H1 (cell line): ENCODE measurements at regions not wholly inside any gene's neighbourhood (a gene's known extent, or its start where the extent isn't known, plus 50 kb on each side); places are given as distances from the start of the nearest gene placed in this dataset.

Source experiments
- CREB1 ChIP-seq: IDR thresholded peaks from 2 replicates; pipeline ENCODE4 v1.6.1; 2012; ENCODE audit warnings: inconsistent platforms
- KDM5A ChIP-seq: fragments of 200-600 bp; IDR thresholded peaks from 2 replicates; pipeline ENCODE4 v1.7.1; 2012; ENCODE audit warnings: mild to moderate bottlenecking, low read length, inconsistent platforms, mixed read lengths
- MAFK ChIP-seq: IDR thresholded peaks from 2 replicates; pipeline ENCODE4 v1.6.1; 2012; ENCODE audit warnings: low read depth, mild to moderate bottlenecking, improper control_type of control experiment, low read length
- NRF1 ChIP-seq: IDR thresholded peaks from 2 replicates; pipeline ENCODE4 v1.6.1; 2011; ENCODE audit warnings: mild to moderate bottlenecking, low read depth, low read length, improper control_type of control experiment
- RXRA ChIP-seq: IDR thresholded peaks from 2 replicates; pipeline ENCODE4 v1.6.1; 2011; ENCODE audit warnings: low read depth, mild to moderate bottlenecking, low read length, moderate library complexity; ENCODE audit not compliant: insufficient read depth
- SAP30 ChIP-seq: fragments of 300-600 bp; sonication (generic); IDR thresholded peaks from 2 replicates; pipeline ENCODE4 v1.7.1; 2012; ENCODE audit warnings: low read length, moderate library complexity, mild to moderate bottlenecking, inconsistent platforms; ENCODE audit not compliant: insufficient read depth, insufficient replicate concordance
- SP4 ChIP-seq: IDR thresholded peaks from 2 replicates; pipeline ENCODE4 v1.6.1; 2012; ENCODE audit warnings: low read length, inconsistent platforms
- SRF ChIP-seq: IDR thresholded peaks from 2 replicates; pipeline ENCODE4 v1.6.1; 2011; ENCODE audit warnings: mild to moderate bottlenecking, low read depth, low read length, moderate library complexity
- TF ChIP-seq, protein P1 (sequence below): fragments of 300-600 bp; sonication (generic); IDR thresholded peaks from 2 replicates; pipeline ENCODE4 v1.7.1; 2012; ENCODE audit warnings: low read length, moderate library complexity, mild to moderate bottlenecking, inconsistent platforms; ENCODE audit not compliant: insufficient replicate concordance
- TF ChIP-seq, protein P2 (sequence below), 3 experiments: IDR thresholded peaks; 1 replicate in 2 of 3; 2 replicates in 1 of 3; pipeline versions ENCODE4 v1.5.1 to v1.6.1; 2011; ENCODE audit warnings: low read length in 3 of 3, mild to moderate bottlenecking in 3 of 3, inconsistent platforms in 2 of 3, low read depth in 1 of 3, moderate library complexity in 1 of 3; ENCODE audit not compliant: insufficient read depth in 1 of 3; ENCODE audit errors: control extremely low read depth in 1 of 3

DNA sequence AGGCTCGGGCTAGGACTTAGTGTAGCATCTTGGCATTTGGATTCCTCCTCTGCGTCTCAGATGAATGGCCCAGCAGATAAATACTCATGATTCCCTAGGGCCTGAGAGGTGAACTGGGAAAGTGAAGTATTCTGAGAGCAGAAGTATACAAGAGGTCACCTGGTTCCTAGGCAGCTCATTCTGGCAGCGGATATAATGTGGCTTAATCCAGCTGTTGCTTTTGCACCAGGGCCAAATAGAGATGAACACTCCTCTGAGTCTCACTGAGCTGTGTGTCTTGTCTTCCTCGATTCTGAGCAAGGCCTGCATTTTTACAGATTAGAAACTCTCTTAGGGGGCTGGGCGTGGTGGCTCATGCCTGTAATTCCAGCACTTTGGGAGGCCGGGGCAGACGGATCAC is 196.1 kb downstream of the SLC4A3 start (continued):
- TF ChIP-seq, protein P1, sequence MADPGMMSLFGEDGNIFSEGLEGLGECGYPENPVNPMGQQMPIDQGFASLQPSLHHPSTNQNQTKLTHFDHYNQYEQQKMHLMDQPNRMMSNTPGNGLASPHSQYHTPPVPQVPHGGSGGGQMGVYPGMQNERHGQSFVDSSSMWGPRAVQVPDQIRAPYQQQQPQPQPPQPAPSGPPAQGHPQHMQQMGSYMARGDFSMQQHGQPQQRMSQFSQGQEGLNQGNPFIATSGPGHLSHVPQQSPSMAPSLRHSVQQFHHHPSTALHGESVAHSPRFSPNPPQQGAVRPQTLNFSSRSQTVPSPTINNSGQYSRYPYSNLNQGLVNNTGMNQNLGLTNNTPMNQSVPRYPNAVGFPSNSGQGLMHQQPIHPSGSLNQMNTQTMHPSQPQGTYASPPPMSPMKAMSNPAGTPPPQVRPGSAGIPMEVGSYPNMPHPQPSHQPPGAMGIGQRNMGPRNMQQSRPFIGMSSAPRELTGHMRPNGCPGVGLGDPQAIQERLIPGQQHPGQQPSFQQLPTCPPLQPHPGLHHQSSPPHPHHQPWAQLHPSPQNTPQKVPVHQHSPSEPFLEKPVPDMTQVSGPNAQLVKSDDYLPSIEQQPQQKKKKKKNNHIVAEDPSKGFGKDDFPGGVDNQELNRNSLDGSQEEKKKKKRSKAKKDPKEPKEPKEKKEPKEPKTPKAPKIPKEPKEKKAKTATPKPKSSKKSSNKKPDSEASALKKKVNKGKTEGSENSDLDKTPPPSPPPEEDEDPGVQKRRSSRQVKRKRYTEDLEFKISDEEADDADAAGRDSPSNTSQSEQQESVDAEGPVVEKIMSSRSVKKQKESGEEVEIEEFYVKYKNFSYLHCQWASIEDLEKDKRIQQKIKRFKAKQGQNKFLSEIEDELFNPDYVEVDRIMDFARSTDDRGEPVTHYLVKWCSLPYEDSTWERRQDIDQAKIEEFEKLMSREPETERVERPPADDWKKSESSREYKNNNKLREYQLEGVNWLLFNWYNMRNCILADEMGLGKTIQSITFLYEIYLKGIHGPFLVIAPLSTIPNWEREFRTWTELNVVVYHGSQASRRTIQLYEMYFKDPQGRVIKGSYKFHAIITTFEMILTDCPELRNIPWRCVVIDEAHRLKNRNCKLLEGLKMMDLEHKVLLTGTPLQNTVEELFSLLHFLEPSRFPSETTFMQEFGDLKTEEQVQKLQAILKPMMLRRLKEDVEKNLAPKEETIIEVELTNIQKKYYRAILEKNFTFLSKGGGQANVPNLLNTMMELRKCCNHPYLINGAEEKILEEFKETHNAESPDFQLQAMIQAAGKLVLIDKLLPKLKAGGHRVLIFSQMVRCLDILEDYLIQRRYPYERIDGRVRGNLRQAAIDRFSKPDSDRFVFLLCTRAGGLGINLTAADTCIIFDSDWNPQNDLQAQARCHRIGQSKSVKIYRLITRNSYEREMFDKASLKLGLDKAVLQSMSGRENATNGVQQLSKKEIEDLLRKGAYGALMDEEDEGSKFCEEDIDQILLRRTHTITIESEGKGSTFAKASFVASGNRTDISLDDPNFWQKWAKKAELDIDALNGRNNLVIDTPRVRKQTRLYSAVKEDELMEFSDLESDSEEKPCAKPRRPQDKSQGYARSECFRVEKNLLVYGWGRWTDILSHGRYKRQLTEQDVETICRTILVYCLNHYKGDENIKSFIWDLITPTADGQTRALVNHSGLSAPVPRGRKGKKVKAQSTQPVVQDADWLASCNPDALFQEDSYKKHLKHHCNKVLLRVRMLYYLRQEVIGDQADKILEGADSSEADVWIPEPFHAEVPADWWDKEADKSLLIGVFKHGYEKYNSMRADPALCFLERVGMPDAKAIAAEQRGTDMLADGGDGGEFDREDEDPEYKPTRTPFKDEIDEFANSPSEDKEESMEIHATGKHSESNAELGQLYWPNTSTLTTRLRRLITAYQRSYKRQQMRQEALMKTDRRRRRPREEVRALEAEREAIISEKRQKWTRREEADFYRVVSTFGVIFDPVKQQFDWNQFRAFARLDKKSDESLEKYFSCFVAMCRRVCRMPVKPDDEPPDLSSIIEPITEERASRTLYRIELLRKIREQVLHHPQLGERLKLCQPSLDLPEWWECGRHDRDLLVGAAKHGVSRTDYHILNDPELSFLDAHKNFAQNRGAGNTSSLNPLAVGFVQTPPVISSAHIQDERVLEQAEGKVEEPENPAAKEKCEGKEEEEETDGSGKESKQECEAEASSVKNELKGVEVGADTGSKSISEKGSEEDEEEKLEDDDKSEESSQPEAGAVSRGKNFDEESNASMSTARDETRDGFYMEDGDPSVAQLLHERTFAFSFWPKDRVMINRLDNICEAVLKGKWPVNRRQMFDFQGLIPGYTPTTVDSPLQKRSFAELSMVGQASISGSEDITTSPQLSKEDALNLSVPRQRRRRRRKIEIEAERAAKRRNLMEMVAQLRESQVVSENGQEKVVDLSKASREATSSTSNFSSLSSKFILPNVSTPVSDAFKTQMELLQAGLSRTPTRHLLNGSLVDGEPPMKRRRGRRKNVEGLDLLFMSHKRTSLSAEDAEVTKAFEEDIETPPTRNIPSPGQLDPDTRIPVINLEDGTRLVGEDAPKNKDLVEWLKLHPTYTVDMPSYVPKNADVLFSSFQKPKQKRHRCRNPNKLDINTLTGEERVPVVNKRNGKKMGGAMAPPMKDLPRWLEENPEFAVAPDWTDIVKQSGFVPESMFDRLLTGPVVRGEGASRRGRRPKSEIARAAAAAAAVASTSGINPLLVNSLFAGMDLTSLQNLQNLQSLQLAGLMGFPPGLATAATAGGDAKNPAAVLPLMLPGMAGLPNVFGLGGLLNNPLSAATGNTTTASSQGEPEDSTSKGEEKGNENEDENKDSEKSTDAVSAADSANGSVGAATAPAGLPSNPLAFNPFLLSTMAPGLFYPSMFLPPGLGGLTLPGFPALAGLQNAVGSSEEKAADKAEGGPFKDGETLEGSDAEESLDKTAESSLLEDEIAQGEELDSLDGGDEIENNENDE: no peak
- TF ChIP-seq SRF (no peak), RXRA (no peak), SAP30 (no peak), CREB1 (no peak), NRF1 (no peak), SP4 (no peak), MAFK (no peak), KDM5A (no peak)
- TF ChIP-seq, protein P2, sequence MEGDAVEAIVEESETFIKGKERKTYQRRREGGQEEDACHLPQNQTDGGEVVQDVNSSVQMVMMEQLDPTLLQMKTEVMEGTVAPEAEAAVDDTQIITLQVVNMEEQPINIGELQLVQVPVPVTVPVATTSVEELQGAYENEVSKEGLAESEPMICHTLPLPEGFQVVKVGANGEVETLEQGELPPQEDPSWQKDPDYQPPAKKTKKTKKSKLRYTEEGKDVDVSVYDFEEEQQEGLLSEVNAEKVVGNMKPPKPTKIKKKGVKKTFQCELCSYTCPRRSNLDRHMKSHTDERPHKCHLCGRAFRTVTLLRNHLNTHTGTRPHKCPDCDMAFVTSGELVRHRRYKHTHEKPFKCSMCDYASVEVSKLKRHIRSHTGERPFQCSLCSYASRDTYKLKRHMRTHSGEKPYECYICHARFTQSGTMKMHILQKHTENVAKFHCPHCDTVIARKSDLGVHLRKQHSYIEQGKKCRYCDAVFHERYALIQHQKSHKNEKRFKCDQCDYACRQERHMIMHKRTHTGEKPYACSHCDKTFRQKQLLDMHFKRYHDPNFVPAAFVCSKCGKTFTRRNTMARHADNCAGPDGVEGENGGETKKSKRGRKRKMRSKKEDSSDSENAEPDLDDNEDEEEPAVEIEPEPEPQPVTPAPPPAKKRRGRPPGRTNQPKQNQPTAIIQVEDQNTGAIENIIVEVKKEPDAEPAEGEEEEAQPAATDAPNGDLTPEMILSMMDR (IDR thresholded peaks at IDR 0.05; ENCODE audit: control extremely low read depth in 1 of 3, insufficient read depth in 1 of 3, low read depth in 1 of 3, low read length in 3 of 3): no peak
